Fibroblast of lung (primary cell): ENCODE measurements at regions not wholly inside any gene's neighbourhood (a gene's known extent, or its start where the extent isn't known, plus 50 kb on each side); places are given as distances from the start of the nearest gene placed in this dataset.
"Not testable (repeated sequence)": the region's sequence is repeated elsewhere in the genome, so short reads cannot be mapped to it uniquely, and the experiment has no call there.

Experiments
- DNase-seq, 2 donors: peaks; one replicate each; pipeline versions ENCODE4 v3.0.0 to v3.0.0-alpha.2; 2010; ENCODE audit warnings: low read depth in 2 of 2
- H2AFZ ChIP-seq: 2 replicates; pipeline ENCODE4 v1.5.1; 2012; ENCODE audit warnings: low read length, control low read depth, inconsistent platforms
- H3K27ac ChIP-seq: 2 replicates; pipeline ENCODE4 v1.5.1; 2011; ENCODE audit warnings: low read length, control low read depth; ENCODE audit not compliant: insufficient read depth
- H3K27me3 ChIP-seq: 2 replicates; pipeline ENCODE4 v1.5.1; 2011; ENCODE audit warnings: mild to moderate bottlenecking, low read length; ENCODE audit not compliant: control insufficient read depth, insufficient read depth
- H3K36me3 ChIP-seq: 2 replicates; pipeline ENCODE4 v1.5.1; 2011; ENCODE audit warnings: low read length; ENCODE audit not compliant: control insufficient read depth, insufficient read depth
- H3K4me1 ChIP-seq: 2 replicates; pipeline ENCODE4 v1.5.1; 2011; ENCODE audit warnings: low read length; ENCODE audit not compliant: control insufficient read depth, insufficient read depth; ENCODE audit errors: extremely low read depth
- H3K4me2 ChIP-seq: 2 replicates; pipeline ENCODE4 v1.5.1; 2011; ENCODE audit warnings: low read length, control low read depth; ENCODE audit not compliant: insufficient read depth; ENCODE audit errors: extremely low read depth
- H3K4me3 ChIP-seq, 4 experiments: fragments of 200-600 bp in 1 of 4; sonication (generic) in 1 of 4; replicated peaks in 1 of 4; 2 replicates each; pipeline ENCODE4 v1.5.1; 2011 to 2016; ENCODE audit warnings: low read length in 4 of 4, low read depth in 3 of 4, mild to moderate bottlenecking in 3 of 4, control low read depth in 2 of 4, inconsistent platforms in 1 of 4, mixed read lengths in 1 of 4; ENCODE audit not compliant: insufficient read depth in 1 of 4; ENCODE audit errors: control extremely low read depth in 1 of 4
- H3K79me2 ChIP-seq: 2 replicates; pipeline ENCODE4 v1.5.1; 2012; ENCODE audit warnings: mild to moderate bottlenecking, low read length, inconsistent platforms; ENCODE audit not compliant: control insufficient read depth, insufficient read depth
- H3K9ac ChIP-seq: 2 replicates; pipeline ENCODE4 v1.5.1; 2011; ENCODE audit warnings: mild to moderate bottlenecking, low read length, control low read depth; ENCODE audit not compliant: insufficient read depth
- H3K9me3 ChIP-seq: 2 replicates; pipeline ENCODE4 v1.5.1; 2012; ENCODE audit warnings: low read depth, low read length; ENCODE audit not compliant: control insufficient read depth, insufficient read depth
- H4K20me1 ChIP-seq: 2 replicates; pipeline ENCODE4 v1.5.1; 2011; ENCODE audit warnings: low read length; ENCODE audit not compliant: control insufficient read depth, insufficient read depth; ENCODE audit errors: extremely low read depth
- EZH2 ChIP-seq: IDR thresholded peaks from 2 replicates; pipeline ENCODE4 v1.5.1; 2012; ENCODE audit warnings: low read length, control low read depth, mild to moderate bottlenecking; ENCODE audit errors: missing control alignments
- TF ChIP-seq, protein P1 (sequence below), 2 donors: IDR thresholded peaks in 1 of 2; conservative IDR thresholded peaks in 1 of 2; 1 replicate in 1 of 2; 2 replicates in 1 of 2; pipeline ENCODE4 v1.5.1; 2011 to 2012; ENCODE audit warnings: low read length in 2 of 2, control low read depth in 1 of 2, inconsistent platforms in 1 of 2, low read depth in 1 of 2, mild to moderate bottlenecking in 1 of 2

DNA sequence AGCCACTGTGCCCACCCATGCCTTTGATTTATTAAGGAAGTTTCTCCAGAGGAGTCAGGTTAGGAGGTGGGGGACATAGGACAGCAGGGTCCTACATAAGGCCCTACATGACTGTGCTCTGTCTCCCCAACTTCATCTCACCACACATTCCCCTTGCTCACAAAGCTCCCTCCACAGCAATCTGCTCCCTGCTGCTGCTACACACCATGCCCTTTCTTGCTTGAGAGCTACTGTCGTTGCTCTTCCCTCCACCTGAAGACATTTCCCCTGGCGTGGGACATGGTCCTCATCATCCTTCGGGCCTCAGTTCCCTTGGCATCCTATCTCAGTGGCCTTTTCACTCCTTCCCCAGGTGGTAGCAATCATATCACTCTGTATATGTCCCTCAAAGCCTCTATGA is 75.9 kb upstream of the DAPK1 start:
- Histone ChIP-seq H4K20me1 (no peaks in the 10 kb centered on the region), H3K27me3 (no peaks in the 10 kb centered on the region), H3K4me3 (no peak overlapping the region), H3K36me3 (no peaks in the 10 kb centered on the region), H3K4me2 (no peak overlapping the region), H2AFZ (no peak overlapping the region), H3K27ac (no peak overlapping the region), H3K4me1 (no peaks in the 10 kb centered on the region), H3K9ac (no peak overlapping the region), H3K9me3 (no peaks in the 10 kb centered on the region), H3K79me2 (no peaks in the 10 kb centered on the region)
- no peak for DNase-seq
- no peak for TF ChIP-seq EZH2
- TF ChIP-seq, protein P1, sequence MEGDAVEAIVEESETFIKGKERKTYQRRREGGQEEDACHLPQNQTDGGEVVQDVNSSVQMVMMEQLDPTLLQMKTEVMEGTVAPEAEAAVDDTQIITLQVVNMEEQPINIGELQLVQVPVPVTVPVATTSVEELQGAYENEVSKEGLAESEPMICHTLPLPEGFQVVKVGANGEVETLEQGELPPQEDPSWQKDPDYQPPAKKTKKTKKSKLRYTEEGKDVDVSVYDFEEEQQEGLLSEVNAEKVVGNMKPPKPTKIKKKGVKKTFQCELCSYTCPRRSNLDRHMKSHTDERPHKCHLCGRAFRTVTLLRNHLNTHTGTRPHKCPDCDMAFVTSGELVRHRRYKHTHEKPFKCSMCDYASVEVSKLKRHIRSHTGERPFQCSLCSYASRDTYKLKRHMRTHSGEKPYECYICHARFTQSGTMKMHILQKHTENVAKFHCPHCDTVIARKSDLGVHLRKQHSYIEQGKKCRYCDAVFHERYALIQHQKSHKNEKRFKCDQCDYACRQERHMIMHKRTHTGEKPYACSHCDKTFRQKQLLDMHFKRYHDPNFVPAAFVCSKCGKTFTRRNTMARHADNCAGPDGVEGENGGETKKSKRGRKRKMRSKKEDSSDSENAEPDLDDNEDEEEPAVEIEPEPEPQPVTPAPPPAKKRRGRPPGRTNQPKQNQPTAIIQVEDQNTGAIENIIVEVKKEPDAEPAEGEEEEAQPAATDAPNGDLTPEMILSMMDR (conservative IDR thresholded peaks at IDR 0.05 in 1 of 2, IDR thresholded peaks at IDR 0.05 in 1 of 2; ENCODE audit: low read depth in 1 of 2, low read length in 2 of 2) = no peak

DNA sequence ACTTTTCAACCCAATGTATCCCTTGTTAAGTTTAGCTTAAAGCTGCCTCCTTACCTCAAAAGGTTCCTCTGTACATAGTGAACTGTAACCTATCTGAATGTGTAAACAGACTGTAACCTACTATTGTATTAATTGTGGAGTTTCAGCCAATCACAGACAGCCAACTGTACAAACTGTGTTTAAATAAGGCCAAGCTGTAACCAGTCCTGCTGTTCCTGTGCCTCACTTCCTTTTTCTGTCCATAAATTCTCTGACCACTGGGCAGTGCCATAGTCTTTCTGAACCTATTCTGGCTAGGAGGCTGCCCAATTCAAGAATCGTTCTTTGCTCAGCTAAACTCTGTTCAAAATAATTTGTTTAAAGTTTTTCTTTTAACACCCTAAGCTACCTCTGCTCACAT is 74.7 kb upstream of the DAPK1 start:
- no peaks in the 10 kb centered on the region for H3K79me2 ChIP-seq

DNA sequence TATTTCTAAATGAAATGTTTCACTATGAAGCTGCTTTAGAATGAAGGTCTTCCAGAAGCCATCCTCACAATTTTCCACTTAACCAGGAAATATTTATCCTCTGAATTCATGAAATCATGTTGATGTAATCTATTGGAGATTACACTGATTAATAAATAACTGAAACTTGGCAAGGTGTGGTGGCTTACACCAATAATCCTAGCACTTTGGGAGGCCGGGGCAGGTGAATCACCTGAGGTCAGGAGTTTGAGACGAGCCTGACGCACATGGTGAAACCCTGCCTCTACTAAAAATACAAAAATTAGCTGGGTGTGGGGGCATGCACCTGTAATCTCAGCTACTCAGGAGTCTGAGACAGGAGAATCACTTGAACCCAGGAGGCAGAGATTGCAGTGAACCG is 73.8 kb upstream of the DAPK1 start:
- not testable (repeated sequence) for H3K27me3 ChIP-seq, H3K36me3 ChIP-seq, H2AFZ ChIP-seq, H3K9me3 ChIP-seq, H3K79me2 ChIP-seq, H3K4me3 ChIP-seq, DNase-seq, H3K27ac ChIP-seq, H3K9ac ChIP-seq, H3K4me2 ChIP-seq, H3K4me1 ChIP-seq, H4K20me1 ChIP-seq

More for the DNA sequence above, 74.7 kb upstream of the DAPK1 start:
- Histone ChIP-seq H3K27me3 (no peaks in the 10 kb centered on the region), H3K9ac (no peak overlapping the region), H4K20me1 (no peaks in the 10 kb centered on the region), H2AFZ (no peak overlapping the region), H3K4me3 (no peak overlapping the region), H3K9me3 (no peaks in the 10 kb centered on the region), H3K4me2 (no peak overlapping the region), H3K4me1 (no peaks in the 10 kb centered on the region), H3K36me3 (no peaks in the 10 kb centered on the region), H3K27ac (no peak overlapping the region)
- peak in 1 of 2 donors; percentile 5 for DNase-seq
- TF ChIP-seq EZH2 = no peak
- TF ChIP-seq, protein P1 (conservative IDR thresholded peaks at IDR 0.05 in 1 of 2, IDR thresholded peaks at IDR 0.05 in 1 of 2; ENCODE audit: low read depth in 1 of 2, low read length in 2 of 2) = no peak

DNA sequence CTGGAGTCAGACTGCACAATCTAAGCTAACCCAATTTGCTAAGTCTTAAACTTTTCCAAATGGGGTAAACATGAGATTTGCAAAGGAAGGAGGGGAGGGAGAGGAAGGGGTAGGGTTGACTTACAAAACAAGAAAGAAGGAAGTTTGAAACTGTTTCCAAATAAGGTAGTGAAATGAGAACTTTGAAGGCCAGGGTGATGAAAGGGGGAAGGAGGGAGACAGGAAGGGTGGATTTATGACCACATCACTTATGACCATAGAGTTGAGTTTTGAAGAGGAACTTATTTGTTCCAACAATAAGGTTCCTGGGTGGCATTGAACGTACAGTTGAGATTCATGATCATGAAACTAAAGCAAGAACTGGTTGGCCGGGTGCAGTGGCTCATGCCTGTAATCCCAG is 72.5 kb upstream of the DAPK1 start:
- H3K36me3 ChIP-seq = no peaks in the 10 kb centered on the region
- H2AFZ ChIP-seq = no peak overlapping the region
- H3K27ac ChIP-seq = no peak overlapping the region
- no peak overlapping the region for H3K4me2 ChIP-seq
- DNase-seq = peak in 1 of 2 donors; percentile 2
- H3K27me3 ChIP-seq = no peaks in the 10 kb centered on the region
- no peaks in the 10 kb centered on the region for H3K9me3 ChIP-seq
- no peaks in the 10 kb centered on the region for H3K79me2 ChIP-seq
- H3K4me1 ChIP-seq = no peaks in the 10 kb centered on the region
- no peak overlapping the region for H3K4me3 ChIP-seq
- no peak for TF ChIP-seq EZH2
- TF ChIP-seq, protein P1 (conservative IDR thresholded peaks at IDR 0.05 in 1 of 2, IDR thresholded peaks at IDR 0.05 in 1 of 2; ENCODE audit: low read depth in 1 of 2, low read length in 2 of 2) = no peak
- no peak overlapping the region for H3K9ac ChIP-seq
- no peaks in the 10 kb centered on the region for H4K20me1 ChIP-seq
